Left kidney (tissue), 1 donor: ENCODE measurements at regions not wholly inside any gene's neighbourhood (a gene's known extent, or its start where the extent isn't known, plus 50 kb on each side); places are given as distances from the start of the nearest gene placed in this dataset.
"Not testable (repeated sequence)": the region's sequence is repeated elsewhere in the genome, so short reads cannot be mapped to it uniquely, and the experiment has no call there.

ENCODE experiments used
- DNase-seq: peaks from one replicate; pipeline ENCODE4 v3.0.0-alpha.2; 2013

DNA sequence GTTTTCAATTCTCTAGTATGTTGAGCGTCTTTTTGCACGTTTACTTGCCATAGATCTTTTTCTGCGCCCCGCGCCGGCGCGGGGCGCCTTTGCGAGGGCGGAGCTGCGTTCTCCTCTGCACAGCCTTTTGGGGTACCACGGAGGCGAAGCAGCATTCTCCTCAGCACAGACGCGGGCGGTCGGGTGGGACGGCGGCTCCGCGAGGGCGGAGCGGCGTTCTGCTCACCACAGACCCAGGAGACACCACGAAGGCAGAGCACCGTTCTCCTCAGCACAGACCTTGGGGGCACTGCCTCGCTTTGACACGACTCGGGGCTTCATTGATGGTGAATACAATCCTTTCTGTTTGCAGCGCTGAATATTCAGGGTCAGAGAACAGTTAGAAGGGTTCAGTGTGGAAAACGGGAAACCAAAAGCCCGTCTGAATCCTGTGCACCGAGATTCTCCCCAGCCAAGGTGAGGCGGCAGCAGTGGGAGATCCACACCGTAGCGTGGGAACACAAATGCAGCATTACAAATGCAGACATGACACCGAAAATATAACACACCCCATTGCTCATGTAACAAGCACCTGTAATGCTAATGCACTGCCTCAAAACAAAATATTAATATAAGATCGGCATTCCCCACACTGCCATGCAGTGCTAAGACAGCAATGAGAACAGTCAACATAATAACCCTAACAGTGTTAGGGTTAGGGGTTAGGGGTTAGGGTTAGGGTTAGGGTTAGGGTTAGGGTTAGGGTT lies 190.7 kb upstream of the VIPR2 start:
- not testable (repeated sequence) for DNase-seq

DNA sequence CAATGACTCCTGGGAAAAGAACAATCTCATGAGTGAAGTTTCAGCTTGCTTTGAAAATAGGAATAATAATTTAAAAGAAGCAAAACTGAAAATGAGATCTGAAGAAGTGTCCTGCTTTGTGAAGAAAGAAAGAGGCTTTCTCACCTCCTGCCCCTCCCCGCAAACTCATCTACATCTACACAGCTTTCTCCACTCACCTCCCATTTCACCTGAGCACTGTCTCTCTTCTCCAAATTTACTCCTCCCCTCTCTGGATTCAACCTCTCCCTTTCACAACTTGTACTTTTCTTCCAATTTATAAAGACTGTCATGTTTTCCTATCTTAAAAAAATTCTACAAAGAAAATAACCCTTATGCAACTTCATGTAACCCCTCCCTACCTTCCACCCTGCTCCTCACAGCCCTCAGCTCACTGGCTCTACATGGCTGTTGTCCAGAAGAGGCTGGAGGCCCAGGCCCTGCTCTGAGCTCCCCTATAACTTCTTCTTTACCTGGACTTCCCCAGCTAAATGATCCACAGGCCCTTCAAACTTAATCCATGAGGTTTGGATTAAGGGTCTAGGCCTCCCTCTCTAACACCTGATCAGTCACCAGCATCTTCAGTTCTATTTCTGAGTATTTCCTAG lies 188.3 kb upstream of the VIPR2 start:
- DNase-seq = not testable (repeated sequence)

DNA sequence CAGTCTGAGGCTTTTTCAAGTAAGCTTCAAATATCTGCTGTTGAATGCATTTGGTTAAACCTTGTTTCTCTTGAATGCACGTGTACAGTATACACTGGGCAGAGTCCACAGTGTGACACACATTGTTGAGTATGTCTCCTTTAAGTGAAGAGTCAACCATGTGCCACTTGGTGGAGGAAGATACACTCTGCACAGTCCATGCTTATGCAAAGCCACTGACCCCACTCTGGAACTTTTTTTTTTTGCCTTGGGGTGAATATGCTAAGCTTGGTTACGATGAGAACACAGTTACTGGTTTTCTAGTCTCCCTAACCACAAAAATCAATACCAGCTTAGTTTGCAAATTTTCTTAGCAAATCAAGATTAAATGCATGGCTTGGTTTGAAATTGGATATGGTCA lies 186.8 kb upstream of the VIPR2 start:
- DNase-seq = no peak

DNA sequence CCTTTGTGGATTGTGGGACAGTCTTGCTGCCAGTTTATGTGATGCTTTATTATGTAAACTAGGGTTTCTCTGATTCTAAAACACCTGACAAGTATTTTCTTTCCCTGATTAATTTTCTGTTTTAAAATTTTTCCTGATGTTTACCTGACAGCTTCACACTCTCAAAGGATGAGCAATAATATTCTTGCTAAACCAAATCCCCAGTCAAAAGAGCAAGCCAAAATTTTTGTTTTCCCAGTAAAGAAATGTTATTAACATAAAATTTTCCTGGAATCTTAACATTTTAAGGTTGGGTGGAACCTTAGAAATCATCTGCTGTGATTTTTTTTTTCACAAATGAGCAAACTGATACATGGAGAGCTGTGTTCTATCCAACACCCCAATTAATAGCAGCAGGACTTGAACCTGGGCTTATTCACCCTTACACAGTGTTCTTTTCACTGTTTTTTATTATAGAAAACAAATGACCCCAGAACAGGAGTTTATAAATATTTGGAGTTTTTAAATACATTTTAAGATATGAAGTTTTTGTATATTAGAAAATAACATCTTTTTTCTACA lies 185.2 kb upstream of the VIPR2 start:
- no peak for DNase-seq

DNA sequence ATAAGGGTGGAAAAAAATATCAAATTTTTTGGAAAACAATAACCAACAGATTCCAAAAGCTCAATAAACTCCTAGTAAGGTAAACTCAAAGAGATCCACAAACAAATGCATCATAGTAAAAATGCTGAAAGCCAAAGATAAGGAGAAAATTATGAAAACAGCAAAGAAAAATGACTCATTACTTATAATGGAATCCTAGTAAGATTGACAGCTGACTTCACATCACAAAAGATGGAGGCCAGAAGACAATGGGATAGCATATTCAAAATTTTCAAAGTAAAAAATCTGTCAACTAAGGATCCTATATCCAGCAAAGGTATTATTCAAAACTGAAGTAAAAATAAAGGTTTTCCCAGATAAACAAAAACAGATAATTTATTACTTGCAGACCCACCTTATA lies 183.4 kb upstream of the VIPR2 start:
- no peak for DNase-seq

DNA sequence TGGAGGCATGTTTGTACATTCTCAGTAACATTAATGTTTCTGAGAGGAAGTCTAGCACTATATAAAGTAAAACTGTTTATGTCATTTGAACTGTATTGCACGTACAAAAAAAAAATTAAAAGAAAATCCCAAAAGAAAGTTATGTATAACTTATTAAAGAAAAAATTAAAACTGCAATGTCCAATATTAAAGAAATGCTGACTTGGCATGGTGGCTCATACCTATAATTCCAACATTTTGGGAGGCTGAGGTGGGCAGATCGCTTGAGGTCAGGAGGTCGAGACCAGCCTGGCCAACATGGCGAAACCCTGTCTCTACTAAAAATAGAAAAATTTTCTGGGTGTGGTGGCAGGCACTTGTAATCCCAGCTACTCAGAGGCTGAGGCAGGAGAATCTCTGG lies 178.7 kb upstream of the VIPR2 start:
- no peak for DNase-seq

DNA sequence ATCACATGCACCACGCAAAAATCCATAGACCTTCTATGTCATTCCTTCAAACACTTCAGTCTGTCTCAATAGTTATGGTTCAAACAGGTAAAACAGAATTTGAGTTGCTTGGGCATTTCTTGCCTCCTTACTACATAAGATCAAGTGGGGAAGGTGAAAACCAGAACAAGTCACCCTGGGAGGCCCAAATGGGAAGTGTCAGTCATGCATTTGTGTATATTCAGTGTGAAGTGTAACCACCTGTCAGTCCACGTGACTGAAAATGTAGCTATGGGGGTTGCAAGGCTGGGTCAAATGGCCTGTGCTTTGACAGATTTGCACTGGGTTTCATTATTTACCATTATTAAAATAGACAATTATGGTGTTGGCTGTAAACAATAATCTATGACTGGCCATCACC lies 176.6 kb upstream of the VIPR2 start:
- no peak for DNase-seq

DNA sequence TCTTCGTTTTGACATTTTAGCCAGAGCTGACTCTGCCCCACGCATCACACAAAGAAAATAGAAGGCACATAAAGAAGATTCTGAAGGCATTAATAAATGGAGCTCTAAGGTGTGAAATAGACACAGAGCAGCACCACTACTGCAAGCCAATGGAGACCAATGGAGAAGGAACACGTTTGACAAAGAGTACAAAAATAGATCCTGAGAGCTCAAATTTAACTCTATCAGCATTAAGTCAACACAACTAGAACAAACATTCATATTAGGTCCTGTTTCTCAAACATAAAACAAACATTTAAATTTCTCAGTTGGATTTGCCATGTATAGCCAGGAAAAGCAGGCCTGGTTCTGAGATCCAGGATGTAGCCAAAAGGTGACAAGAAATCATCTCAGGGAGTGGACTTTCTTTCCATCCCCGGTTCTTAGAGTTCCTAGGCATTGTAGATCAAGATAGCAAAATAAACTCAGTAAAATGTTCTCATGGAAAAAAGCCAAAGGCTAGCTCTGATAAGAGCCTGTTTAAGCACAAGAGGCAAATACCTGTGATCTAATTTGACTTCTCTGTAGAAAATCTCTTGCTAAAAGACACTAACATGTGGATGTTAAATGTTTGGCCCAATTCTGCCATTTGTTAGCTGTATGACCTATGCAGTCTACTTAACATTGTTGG lies 174.2 kb upstream of the VIPR2 start:
- no peak for DNase-seq

DNA sequence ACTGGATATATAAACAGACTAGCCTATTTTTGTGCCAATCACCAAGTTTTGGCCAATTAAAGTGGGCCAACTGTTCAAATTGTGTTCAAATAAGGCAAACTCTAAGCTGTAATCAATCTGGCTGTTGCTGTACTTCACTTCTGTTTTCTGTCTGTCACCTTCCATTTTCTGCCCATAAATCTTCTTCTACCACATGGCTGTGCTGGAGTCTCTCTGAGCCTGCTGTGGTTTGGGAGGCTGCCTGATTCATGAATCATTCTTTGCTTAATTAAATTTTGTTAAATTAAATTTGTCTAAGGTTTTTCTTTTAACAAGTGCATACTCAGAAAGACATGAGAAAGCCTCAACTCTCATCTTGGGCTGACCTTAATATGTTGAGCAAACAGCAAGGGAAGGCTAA lies 172.6 kb upstream of the VIPR2 start:
- no peak for DNase-seq

DNA sequence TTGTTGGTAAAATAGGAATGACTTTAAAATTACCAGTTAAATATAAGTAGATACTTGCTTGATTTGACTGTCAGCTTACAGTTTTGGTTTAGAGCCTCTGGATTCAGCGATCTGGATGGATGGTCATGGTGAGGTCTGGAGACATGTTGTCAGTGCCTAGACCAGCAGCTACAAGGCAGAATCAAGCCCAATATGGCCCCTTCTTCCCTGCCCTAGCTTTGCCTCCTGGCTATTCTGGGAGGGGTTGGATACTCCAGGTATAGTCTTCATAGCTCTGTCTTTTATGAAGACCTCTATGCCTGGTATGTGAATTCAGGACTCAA lies 166.5 kb upstream of the VIPR2 start:
- no peak for DNase-seq

DNA sequence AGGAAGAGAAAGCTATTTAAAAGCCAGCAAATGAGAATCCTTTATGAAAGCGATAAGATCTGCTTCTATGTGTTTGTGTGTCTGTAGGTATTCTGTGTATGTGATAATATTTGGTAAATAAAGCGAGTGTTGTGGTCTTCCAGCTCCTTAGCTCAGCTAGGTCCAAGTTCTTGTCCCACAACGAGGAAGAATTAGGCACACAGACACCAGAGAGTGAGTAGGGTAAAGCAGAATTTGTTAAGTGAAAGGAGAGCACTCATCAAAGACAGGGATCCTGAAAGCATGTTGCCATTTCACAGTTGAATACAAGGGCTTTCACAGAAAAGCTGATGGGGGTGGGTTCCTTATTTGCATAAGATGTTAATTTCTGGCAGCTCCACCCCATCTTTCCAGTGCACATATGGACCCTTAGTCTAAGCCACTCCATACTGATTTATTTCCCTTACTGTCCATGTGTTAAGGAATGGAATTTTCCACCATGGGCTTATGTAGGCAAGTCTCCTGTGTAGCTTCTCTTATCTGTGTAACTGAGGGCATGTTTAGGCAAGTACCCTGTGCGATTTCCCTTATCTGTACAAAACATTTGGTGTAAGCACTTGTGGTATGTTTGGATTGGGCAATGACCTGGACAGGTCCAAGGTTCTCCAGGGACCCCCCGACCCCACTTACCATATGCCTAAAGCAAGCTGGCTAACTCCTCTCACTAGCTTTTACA lies 165.9 kb upstream of the VIPR2 start:
- DNase-seq = no peak

DNA sequence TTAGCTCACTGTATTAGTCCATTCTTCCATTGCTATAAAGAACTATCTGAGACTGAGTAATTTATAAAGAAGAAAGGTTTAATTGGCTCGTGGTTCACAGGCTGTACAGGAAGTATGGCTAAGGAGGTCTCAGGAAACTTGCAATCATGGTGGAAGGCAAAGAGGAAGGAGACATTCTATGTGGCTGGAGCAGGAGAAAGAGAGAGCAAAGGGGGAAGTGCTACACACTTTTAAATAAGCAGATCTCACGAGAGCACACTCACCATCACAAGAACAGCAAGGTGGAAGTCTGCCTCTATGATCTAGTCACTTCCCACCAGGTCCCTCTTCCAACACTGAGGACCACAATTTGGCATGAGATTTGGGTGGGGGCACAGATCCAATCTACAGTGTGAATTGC lies 164.5 kb upstream of the VIPR2 start:
- not testable (repeated sequence) for DNase-seq

DNA sequence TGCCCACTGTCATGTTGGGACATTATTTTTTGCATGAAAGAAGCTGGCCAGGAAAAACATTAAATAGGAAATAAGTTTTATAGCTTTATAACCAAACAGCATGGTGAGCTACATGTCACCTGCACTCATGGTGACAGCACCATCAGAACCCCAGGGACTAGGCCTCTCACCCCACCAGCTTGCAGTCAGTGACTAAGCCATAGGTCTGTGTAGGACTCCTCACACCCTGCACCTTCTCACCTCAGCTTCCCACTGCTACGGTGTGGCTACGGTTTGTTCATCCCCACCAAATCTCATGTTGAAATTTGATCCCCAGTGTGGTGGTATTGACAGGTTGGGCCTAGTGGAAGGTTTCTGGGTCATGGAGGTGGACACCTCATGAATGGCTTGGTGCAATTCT lies 161.3 kb upstream of the VIPR2 start:
- DNase-seq = no peak

DNA sequence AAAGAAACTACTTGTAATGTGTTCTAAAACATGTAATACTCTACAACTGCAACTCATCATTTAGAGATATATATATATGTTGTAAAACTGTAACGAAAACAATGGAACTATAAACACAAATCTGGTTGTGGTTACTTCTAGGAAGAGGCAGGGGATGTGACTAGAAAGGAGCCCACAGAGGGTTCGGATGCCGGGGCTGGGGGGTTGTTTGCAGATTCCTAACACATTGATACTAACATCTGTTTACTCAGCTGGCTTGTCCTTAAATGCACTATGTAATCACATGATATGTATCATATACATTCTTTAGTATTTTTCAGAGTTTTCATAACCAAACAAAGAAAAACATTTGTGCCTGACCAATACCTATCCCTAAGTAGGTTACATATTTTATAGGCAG lies 160.5 kb upstream of the VIPR2 start:
- not testable (repeated sequence) for DNase-seq

DNA sequence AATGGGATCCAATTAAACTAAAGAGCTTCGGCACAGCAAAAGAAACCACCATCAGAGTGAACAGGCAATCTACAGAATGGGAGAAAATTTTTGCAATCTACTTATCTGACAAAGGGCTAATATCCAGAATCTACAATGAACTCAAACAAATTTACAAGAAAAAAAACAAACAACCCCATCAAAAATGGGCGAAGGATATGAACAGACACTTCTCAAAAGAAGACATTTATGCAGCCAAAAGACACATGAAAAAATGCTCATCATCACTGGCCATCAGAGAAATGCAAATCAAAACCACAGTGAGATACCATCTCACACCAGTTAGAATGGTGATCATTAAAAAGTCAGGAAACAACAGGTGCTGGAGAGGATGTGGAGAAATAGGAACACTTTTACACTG lies 158.8 kb upstream of the VIPR2 start:
- DNase-seq = not testable (repeated sequence)

DNA sequence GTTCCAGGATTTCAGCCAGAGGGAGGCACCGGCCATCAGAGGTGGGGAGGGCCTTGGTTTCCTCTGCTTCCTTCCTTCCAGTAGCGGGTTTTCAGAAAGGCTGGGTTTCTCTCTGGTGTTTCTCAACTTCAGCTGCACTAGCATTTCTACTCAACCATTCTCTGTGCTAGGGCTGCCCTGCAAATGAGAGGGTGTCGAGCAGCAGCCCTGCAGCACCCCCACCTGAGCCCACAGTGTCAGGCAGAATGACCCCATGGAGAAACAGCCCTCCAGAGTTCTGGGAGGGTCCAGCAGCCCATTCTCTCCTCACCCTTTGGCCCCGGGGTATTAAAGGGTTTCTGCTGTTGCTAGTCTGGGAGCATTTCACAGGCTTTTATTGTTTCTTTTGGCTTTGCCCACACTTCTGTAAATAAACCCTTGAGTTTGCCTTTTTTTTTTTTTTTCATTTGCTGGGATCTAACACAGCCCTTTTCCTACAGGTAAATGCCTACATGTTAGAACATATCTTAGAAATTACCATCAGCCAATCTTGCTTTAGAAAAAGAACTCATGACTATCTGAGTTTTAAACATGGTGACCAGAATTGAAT lies 151.5 kb upstream of the VIPR2 start:
- DNase-seq = no peak

DNA sequence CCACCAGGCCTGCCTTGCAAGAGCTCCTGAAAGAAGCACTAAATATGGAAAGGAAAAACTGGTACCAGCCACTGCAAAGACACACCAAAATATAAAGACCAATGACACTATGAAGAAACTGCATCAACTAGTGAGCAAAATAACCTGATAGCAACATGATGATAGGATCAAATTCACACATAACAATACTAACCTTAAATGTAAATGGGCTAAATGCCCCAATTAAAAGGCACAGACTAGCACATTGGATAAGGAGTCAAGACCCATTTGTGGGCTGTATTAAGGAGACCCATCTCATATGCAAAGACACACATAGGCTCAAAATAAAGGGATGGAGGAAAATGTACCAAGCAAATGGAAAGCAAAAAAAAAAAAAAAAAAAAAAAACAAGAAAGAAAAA lies 141.8 kb upstream of the VIPR2 start:
- not testable (repeated sequence) for DNase-seq

DNA sequence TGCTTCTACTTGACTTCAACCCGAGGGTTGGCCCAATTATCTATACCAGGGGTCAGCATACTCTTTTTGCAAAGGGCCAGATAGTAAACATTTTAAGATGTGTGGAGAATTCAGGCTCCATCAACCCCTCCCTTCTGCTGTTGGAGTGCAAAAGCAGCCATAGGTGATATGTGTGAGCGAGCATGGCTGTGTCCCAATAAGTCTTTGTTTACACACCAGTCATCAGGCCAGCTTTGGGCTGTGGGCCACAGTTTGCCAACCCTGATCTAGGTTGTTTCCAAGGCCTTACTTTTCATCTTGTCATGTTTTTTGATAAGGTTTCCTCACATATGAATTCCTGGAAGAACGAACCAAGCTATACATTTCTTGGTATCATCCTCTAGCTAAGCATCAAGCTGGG lies 136.9 kb upstream of the VIPR2 start:
- DNase-seq = no peak

DNA sequence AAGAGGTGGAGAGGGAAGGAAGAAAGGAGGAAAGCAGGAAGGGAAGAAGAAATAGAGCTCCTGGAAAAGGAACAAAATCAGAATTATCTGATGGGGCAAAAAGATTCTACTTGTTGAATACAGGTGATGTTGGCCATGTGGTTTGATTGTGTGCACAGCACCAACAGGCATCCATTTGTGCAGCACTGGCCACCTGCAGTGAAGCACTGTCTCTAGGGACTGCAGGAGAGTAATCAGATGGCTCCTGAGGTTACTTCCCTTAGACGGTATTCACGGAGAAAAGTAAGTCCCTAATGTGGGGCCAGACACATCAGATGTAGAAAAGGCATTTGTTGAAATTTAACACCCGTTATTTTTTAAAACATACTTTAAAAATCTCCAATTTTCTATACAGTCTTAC lies 135.3 kb upstream of the VIPR2 start:
- no peak for DNase-seq

DNA sequence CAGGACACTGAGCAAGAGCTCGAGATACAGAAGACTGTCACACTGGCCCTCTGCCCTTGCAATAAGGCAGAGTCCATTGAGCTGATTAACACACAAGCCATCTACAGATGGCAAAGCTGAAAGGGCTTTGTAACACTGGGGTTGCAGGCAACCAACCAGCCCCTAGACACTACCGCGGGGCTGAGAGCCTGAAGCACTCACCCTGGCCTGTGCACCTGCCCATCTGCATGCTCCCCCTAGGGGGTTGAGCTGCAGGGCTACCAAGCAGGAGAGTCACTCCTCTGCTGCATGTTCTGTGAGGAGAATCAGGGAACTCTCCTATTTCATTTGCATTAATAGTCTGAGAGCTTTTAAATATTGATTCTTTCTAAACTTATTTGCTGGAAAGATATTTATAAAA lies 128.1 kb upstream of the VIPR2 start:
- no peak for DNase-seq

DNA sequence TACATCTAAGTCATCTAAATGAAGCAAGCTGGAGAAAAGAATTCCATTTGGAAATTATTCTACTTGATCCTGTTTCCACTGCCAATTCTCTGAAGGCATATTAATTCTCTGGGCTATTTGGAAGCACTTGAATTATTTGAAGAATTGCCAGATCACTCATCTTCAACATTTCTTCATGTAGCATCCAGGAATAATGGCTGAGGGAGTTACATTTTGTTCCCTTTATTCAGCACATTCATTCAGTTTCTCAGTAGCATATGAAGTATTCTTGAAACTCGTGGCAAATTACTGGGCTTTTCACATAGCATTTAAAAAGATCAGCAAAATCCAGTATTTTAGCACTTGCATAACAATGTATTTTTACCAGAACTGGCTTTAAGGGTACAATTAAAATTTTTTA lies 127.1 kb upstream of the VIPR2 start:
- DNase-seq = no peak

DNA sequence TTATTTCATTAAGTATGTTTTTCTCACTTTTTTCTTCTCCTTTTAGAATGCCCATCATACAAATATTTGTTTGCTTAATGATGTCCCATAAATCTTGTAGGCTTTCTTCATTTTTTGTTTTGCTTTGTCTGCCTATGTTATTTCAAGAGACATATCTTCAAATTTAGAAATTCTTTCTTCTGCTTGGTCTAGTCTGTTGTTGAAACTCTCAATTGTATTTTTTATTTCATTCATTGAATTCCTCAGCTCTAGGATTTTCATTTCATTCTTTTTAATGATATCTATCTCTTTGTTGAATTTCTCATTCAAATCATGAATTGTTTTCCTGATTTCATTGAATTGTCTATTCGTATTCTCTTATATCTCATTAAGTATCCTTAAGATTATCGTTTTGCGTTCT lies 125.1 kb upstream of the VIPR2 start:
- no peak for DNase-seq
